Parathyroid adenoma (tissue), 2 donors: ENCODE measurements at regions not wholly inside any gene's neighbourhood (a gene's known extent, or its start where the extent isn't known, plus 50 kb on each side); places are given as distances from the start of the nearest gene placed in this dataset.

Experiments used
- H2AFZ ChIP-seq: fragments of 300-600 bp; sonication (generic); one replicate; pipeline ENCODE4 v1.7.0; 2017; ENCODE audit warnings: antibody characterized with exemption, mild to moderate bottlenecking
- H3K27ac ChIP-seq: fragments of 300-600 bp; sonication (generic); one replicate; pipeline ENCODE4 v1.7.0; 2017
- H3K27me3 ChIP-seq: fragments of 300-600 bp; sonication (generic); one replicate; pipeline ENCODE4 v1.7.0; 2017; ENCODE audit warnings: low read length; ENCODE audit not compliant: control insufficient read depth, insufficient read depth
- H3K36me3 ChIP-seq: fragments of 300-600 bp; sonication (generic); one replicate; pipeline ENCODE4 v1.7.0; 2017; ENCODE audit warnings: low read length; ENCODE audit not compliant: control insufficient read depth, insufficient read depth
- H3K4me1 ChIP-seq: fragments of 300-600 bp; sonication (generic); one replicate; pipeline ENCODE4 v1.7.0; 2017; ENCODE audit warnings: control low read depth
- H3K4me2 ChIP-seq: fragments of 300-600 bp; sonication (generic); one replicate; pipeline ENCODE4 v1.7.0; 2017; ENCODE audit warnings: low read length
- H3K4me3 ChIP-seq: fragments of 300-600 bp; sonication (generic); one replicate; pipeline ENCODE4 v1.7.0; 2017; ENCODE audit warnings: low read depth, low read length
- H3K79me2 ChIP-seq: fragments of 300-600 bp; sonication (generic); one replicate; pipeline ENCODE4 v1.7.0; 2017; ENCODE audit warnings: control low read depth
- H3K9ac ChIP-seq: fragments of 300-600 bp; sonication (generic); one replicate; pipeline ENCODE4 v1.7.0; 2017; ENCODE audit warnings: mild to moderate bottlenecking
- H3K9me3 ChIP-seq: fragments of 300-600 bp; sonication (generic); one replicate; pipeline ENCODE4 v1.7.0; 2017; ENCODE audit warnings: low read length; ENCODE audit not compliant: control insufficient read depth
- CTCF ChIP-seq: fragments of 300-600 bp; sonication (generic); IDR thresholded peaks from one replicate; pipeline ENCODE4 v1.7.0; 2017; ENCODE audit warnings: antibody characterized with exemption, mild to moderate bottlenecking
- donor health status: primary hyperparathyroidism.

DNA sequence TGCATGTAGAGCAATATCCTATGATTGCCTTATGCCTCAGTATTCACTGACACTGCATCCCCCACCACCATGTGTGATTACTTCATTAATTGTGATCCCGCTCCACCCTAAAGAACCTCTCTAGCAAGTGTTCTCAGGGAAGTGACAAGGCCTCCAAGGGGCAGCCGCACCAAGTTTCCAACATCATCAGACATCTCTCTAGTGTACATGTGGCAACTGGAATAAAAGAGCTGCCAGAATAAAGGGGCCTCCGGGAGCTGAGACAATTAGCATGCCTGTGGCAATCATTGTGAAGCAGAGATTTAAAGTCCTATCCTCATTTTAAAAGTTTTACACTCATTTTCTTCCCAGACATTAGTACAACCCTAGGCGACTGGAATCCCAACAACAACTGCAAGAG, 902.1 kb upstream of the SEMA6D start:
- no peak overlapping the region for H3K4me3 ChIP-seq
- no peaks in the 10 kb centered on the region for H3K9me3 ChIP-seq
- H3K36me3 ChIP-seq, result no peaks in the 10 kb centered on the region
- no peaks in the 10 kb centered on the region for H3K27me3 ChIP-seq
- H3K4me1 ChIP-seq, result no peaks in the 10 kb centered on the region
- TF ChIP-seq CTCF, result no peak
- no peak overlapping the region for H3K4me2 ChIP-seq
- no peak overlapping the region for H3K27ac ChIP-seq
- no peak overlapping the region for H3K9ac ChIP-seq
- no peaks in the 10 kb centered on the region for H3K79me2 ChIP-seq
- no peak overlapping the region for H2AFZ ChIP-seq

- H3K79me2 ChIP-seq, result no peaks in the 10 kb centered on the region
- TF ChIP-seq CTCF, result no peak
- H3K27me3 ChIP-seq, result no peaks in the 10 kb centered on the region
- H3K9me3 ChIP-seq, result no peaks in the 10 kb centered on the region
- H3K4me2 ChIP-seq, result no peak overlapping the region
- no peaks in the 10 kb centered on the region for H3K36me3 ChIP-seq
- no peak overlapping the region for H3K4me3 ChIP-seq
- no peak overlapping the region for H3K9ac ChIP-seq
- H3K4me1 ChIP-seq, result no peaks in the 10 kb centered on the region
- no peak overlapping the region for H3K27ac ChIP-seq
- H2AFZ ChIP-seq, result no peak overlapping the region
Observed at GRCh38 chr15:46815765-46816164, 901.5 kb upstream of the SEMA6D start.

DNA sequence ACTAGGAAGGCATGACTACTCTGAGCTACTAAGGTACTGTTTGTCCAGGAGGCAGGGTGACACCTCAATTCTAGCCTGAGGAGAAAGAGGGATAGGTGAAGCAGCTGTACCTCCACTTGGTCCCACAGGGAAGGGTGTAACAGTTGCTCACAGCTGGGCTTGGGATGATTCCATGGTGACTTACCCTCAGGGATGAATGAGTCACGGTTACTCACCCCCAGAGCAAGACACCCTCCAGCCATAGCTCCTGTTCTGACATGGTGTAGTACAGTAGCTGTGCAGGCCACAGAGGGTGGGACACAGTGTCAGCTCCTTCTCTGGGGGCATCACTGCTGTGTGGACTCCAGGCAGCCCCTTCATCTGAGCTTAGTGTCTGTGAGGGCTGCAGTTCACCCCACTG, 868.6 kb upstream of the SEMA6D start:
- no peak overlapping the region for H3K4me2 ChIP-seq
- no peak overlapping the region for H3K27ac ChIP-seq
- no peak for TF ChIP-seq CTCF
- H3K9ac ChIP-seq, result no peak overlapping the region
- no peaks in the 10 kb centered on the region for H3K36me3 ChIP-seq
- H2AFZ ChIP-seq, result no peak overlapping the region
- no peaks in the 10 kb centered on the region for H3K79me2 ChIP-seq
- no peaks in the 10 kb centered on the region for H3K27me3 ChIP-seq
- no peak overlapping the region for H3K4me3 ChIP-seq
- no peaks in the 10 kb centered on the region for H3K4me1 ChIP-seq
- no peaks in the 10 kb centered on the region for H3K9me3 ChIP-seq

DNA sequence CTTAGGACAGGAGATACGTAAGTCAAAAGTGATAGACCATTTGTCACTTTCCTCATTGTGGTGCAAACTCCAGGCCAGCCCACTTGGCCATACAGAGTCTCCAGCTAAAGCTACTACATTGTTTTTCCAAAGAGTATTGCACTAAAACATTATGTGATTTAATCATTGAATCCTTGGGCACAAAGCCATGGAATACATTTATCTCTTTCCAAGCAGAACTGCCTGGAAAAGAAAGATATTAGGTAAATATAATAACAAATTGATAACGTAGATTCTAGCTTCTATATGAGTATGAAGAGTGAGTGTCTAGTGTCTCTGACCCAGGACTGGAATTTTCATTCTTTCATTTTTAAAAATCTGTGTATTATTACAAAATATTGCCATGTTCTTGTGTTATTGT, 863.7 kb upstream of the SEMA6D start:
- Histone ChIP-seq H3K27me3 (no peaks in the 10 kb centered on the region), H3K9me3 (no peaks in the 10 kb centered on the region), H3K36me3 (no peaks in the 10 kb centered on the region), H2AFZ (no peak overlapping the region), H3K79me2 (no peaks in the 10 kb centered on the region), H3K4me3 (no peak overlapping the region), H3K27ac (no peak overlapping the region), H3K4me2 (no peak overlapping the region), H3K9ac (no peak overlapping the region), H3K4me1 (no peaks in the 10 kb centered on the region)
- no peak for TF ChIP-seq CTCF

GRCh38 chr15:46854564-46854963, 862.7 kb upstream of the SEMA6D start:
- Histone ChIP-seq H3K9ac (no peak overlapping the region), H3K27me3 (no peaks in the 10 kb centered on the region), H3K9me3 (no peaks in the 10 kb centered on the region), H3K4me3 (no peak overlapping the region), H3K79me2 (no peaks in the 10 kb centered on the region), H3K36me3 (no peaks in the 10 kb centered on the region), H2AFZ (no peak overlapping the region), H3K4me1 (no peaks in the 10 kb centered on the region), H3K27ac (no peak overlapping the region), H3K4me2 (no peak overlapping the region)
- TF ChIP-seq CTCF, result no peak
